Large intestine (tissue), 3 donors: ENCODE measurements at regions not wholly inside any gene's neighbourhood (a gene's known extent, or its start where the extent isn't known, plus 50 kb on each side); places are given as distances from the start of the nearest gene placed in this dataset.
A peak's percentile ranks its signal among the peaks of the same experiment; 100 is the strongest.

Source experiments
- DNase-seq, 2 donors: peaks; one replicate each; pipeline versions ENCODE4 v3.0.0 to v3.0.0-alpha.2; 2013
- H3K27ac ChIP-seq: one replicate; pipeline ENCODE4 v1.5.1; 2013; ENCODE audit warnings: low read length
- H3K27me3 ChIP-seq: 2 replicates; pipeline ENCODE4 v1.6.1; 2013; ENCODE audit warnings: low read length; ENCODE audit not compliant: control insufficient read depth, insufficient read depth
- H3K36me3 ChIP-seq: 2 replicates; pipeline ENCODE4 v1.6.1; 2013; ENCODE audit warnings: low read length; ENCODE audit not compliant: control insufficient read depth, insufficient read depth
- H3K4me1 ChIP-seq: one replicate; pipeline ENCODE4 v1.6.1; 2013; ENCODE audit warnings: low read length; ENCODE audit not compliant: control insufficient read depth, insufficient read depth
- H3K4me3 ChIP-seq: one replicate; pipeline ENCODE4 v1.5.1; 2013; ENCODE audit warnings: low read length
- H3K9me3 ChIP-seq: one replicate; pipeline ENCODE4 v1.6.1; 2013; ENCODE audit warnings: mild to moderate bottlenecking, low read depth, low read length, moderate library complexity; ENCODE audit not compliant: control insufficient read depth
- WGBS: methylation state at CpG from one replicate; pipeline ENCODE4 v1.1.5; 2013; ENCODE audit warnings: low lambda C conversion rate; ENCODE audit not compliant: insufficient coverage; 5-methylcytosine and 5-hydroxymethylcytosine counted together

- no peaks in the 10 kb centered on the region for H3K36me3 ChIP-seq
- H3K4me3 ChIP-seq = no peak overlapping the region
- no CpG with 5 or more reads among the region's 3 CpGs for WGBS
- H3K27me3 ChIP-seq = no peaks in the 10 kb centered on the region
- no peak overlapping the region for H3K27ac ChIP-seq
- no peaks in the 10 kb centered on the region for H3K9me3 ChIP-seq
- DNase-seq = no peak
- H3K4me1 ChIP-seq = no peaks in the 10 kb centered on the region
These were observed 311.8 kb upstream of the DPYD start for GRCh38 chr1:98232678-98233077.

GRCh38 chr1:98222706-98223105 is 301.9 kb upstream of the DPYD start:
- Histone ChIP-seq H3K4me1 (no peaks in the 10 kb centered on the region), H3K9me3 (no peaks in the 10 kb centered on the region), H3K36me3 (no peaks in the 10 kb centered on the region), H3K4me3 (no peak overlapping the region), H3K27ac (no peak overlapping the region), H3K27me3 (no peaks in the 10 kb centered on the region)
- no peak for DNase-seq
- 100% methylated on average over 1 of the region's 1 CpG for WGBS

- Histone ChIP-seq H3K4me3 (no peak overlapping the region), H3K4me1 (no peaks in the 10 kb centered on the region), H3K27me3 (no peaks in the 10 kb centered on the region), H3K9me3 (no peaks in the 10 kb centered on the region), H3K36me3 (no peaks in the 10 kb centered on the region), H3K27ac (no peak overlapping the region)
- WGBS = 68% methylated on average over 2 of the region's 3 CpGs
- peak in 1 of 2 donors; percentile 5 for DNase-seq
These were observed 301.1 kb upstream of the DPYD start for GRCh38 chr1:98221923-98222322.

- DNase-seq = no peak
- WGBS = no CpG with 5 or more reads among the region's 2 CpGs
These were observed 296.8 kb upstream of the DPYD start for GRCh38 chr1:98217601-98218000.

GRCh38 chr1:98216304-98216703 is 295.5 kb upstream of the DPYD start:
- Histone ChIP-seq H3K4me1 (no peaks in the 10 kb centered on the region), H3K9me3 (no peaks in the 10 kb centered on the region), H3K4me3 (no peak overlapping the region), H3K36me3 (no peaks in the 10 kb centered on the region), H3K27ac (no peak overlapping the region), H3K27me3 (no peaks in the 10 kb centered on the region)
- no CpG with 5 or more reads among the region's 5 CpGs for WGBS
- DNase-seq = no peak

More at GRCh38 chr1:98217601-98218000, 296.8 kb upstream of the DPYD start:
- H3K27ac ChIP-seq = no peak overlapping the region
- H3K27me3 ChIP-seq = no peaks in the 10 kb centered on the region
- H3K4me3 ChIP-seq = no peak overlapping the region
- no peaks in the 10 kb centered on the region for H3K9me3 ChIP-seq
- H3K4me1 ChIP-seq = no peaks in the 10 kb centered on the region
- no peaks in the 10 kb centered on the region for H3K36me3 ChIP-seq

GRCh38 chr1:98211271-98211845 is 290.5 kb upstream of the DPYD start:
- no peak for DNase-seq
- no peak overlapping the region for H3K4me3 ChIP-seq
- 100% methylated on average over 2 of the region's 2 CpGs for WGBS
- H3K36me3 ChIP-seq = no peaks in the 10 kb centered on the region
- H3K9me3 ChIP-seq = no peaks in the 10 kb centered on the region
- no peaks in the 10 kb centered on the region for H3K27me3 ChIP-seq
- no peak overlapping the region for H3K27ac ChIP-seq
- no peaks in the 10 kb centered on the region for H3K4me1 ChIP-seq

- Histone ChIP-seq H3K36me3 (no peaks in the 10 kb centered on the region), H3K9me3 (no peaks in the 10 kb centered on the region), H3K27me3 (no peaks in the 10 kb centered on the region), H3K4me3 (no peak overlapping the region), H3K4me1 (no peaks in the 10 kb centered on the region), H3K27ac (no peak overlapping the region)
- 100% methylated on average over 2 of the region's 3 CpGs for WGBS
- no peak for DNase-seq
These were observed 289.7 kb upstream of the DPYD start for GRCh38 chr1:98210563-98210962.

- Histone ChIP-seq H3K4me3 (no peak overlapping the region), H3K27me3 (no peaks in the 10 kb centered on the region), H3K36me3 (no peaks in the 10 kb centered on the region), H3K27ac (no peak overlapping the region), H3K9me3 (no peaks in the 10 kb centered on the region), H3K4me1 (no peaks in the 10 kb centered on the region)
- WGBS = 80% methylated on average over 1 of the region's 7 CpGs
- no peak for DNase-seq
These were observed 289.2 kb upstream of the DPYD start for GRCh38 chr1:98210064-98210463.

- no peaks in the 10 kb centered on the region for H3K27me3 ChIP-seq
- H3K36me3 ChIP-seq = no peaks in the 10 kb centered on the region
- 84% methylated on average over 1 of the region's 1 CpG for WGBS
- no peaks in the 10 kb centered on the region for H3K4me1 ChIP-seq
- peaks cover 2% of the 10 kb centered on the region for H3K9me3 ChIP-seq
- no peak overlapping the region for H3K27ac ChIP-seq
- no peak overlapping the region for H3K4me3 ChIP-seq
- DNase-seq = no peak
These were observed 284.6 kb upstream of the DPYD start for GRCh38 chr1:98205291-98206017.

GRCh38 chr1:98203466-98203865 is 282.6 kb upstream of the DPYD start:
- no CpG with 5 or more reads among the region's 2 CpGs for WGBS
- no peaks in the 10 kb centered on the region for H3K4me1 ChIP-seq

GRCh38 chr1:98201666-98202081 is 280.8 kb upstream of the DPYD start:
- H3K36me3 ChIP-seq = no peaks in the 10 kb centered on the region
- no peak for DNase-seq
- no peaks in the 10 kb centered on the region for H3K27me3 ChIP-seq
- H3K27ac ChIP-seq = no peak overlapping the region
- H3K9me3 ChIP-seq = peaks cover 2% of the 10 kb centered on the region
- H3K4me1 ChIP-seq = no peaks in the 10 kb centered on the region
- 75% methylated on average over 2 of the region's 4 CpGs for WGBS
- no peak overlapping the region for H3K4me3 ChIP-seq

More at GRCh38 chr1:98203466-98203865, 282.6 kb upstream of the DPYD start:
- Histone ChIP-seq H3K36me3 (no peaks in the 10 kb centered on the region), H3K27ac (no peak overlapping the region), H3K9me3 (peaks cover 2% of the 10 kb centered on the region), H3K27me3 (no peaks in the 10 kb centered on the region), H3K4me3 (no peak overlapping the region)
- no peak for DNase-seq
